GM10266 (cell line): ENCODE measurements at regions not wholly inside any gene's neighbourhood (a gene's known extent, or its start where the extent isn't known, plus 50 kb on each side); places are given as distances from the start of the nearest gene placed in this dataset.
"Not testable (repeated sequence)": the region's sequence is repeated elsewhere in the genome, so short reads cannot be mapped to it uniquely, and the experiment has no call there.

Source experiments
- DNase-seq: peaks from one replicate; pipeline ENCODE4 v3.0.0; 2012; ENCODE audit errors: extremely low spot score
- CTCF ChIP-seq: IDR thresholded peaks from 2 replicates; pipeline ENCODE4 v1.5.1; 2012; ENCODE audit warnings: mild to moderate bottlenecking, low read depth; ENCODE audit not compliant: control insufficient read depth, insufficient read depth; ENCODE audit errors: missing control alignments

DNA sequence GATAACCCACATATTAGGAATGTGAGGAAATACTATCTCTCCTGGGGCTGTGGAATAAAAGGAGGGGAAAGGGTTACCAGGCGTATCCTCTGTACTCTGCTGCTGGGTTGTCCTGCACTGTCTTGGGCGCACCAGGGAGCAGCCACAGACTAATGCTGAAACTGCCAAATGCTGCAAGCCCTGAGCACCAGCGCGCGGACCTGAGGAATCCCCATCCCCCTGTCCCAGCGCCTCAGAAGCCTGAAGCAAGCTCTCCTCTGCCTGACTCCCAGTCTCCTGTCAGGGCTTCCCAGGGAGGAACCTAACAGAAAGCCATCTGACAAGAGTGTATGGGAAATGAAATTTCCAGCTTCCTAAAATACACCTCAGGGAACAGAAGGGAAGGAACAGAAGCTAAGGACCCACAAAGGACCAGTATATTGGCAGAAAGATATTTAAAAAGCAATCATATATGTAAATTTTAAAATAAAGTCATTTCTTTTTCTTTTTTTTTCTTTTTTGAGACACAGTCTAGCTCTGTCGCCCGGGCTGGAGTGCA, 158.3 kb upstream of the C2CD4B start:
- TF ChIP-seq CTCF = no peak
- DNase-seq = no peak

DNA sequence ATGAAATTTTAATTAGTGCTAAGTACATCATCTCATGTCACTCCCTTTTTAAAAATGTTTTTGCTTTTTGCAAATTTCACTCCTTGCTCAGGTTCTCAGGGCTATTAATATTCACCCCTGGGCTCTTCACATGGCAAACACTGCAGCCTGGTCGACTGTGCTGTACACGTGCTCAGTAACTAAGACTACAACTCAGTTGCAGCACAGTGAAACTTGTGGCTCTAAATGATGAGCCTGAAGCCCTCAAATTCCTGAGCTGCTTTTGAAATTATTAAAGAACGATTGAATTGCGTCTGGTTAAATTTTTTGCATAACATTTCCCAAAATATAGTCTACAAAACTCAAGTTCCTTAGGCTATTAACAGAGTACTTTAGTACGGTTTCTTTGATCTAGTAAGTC, 159.3 kb upstream of the C2CD4B start:
- TF ChIP-seq CTCF = no peak
- DNase-seq = no peak

DNA sequence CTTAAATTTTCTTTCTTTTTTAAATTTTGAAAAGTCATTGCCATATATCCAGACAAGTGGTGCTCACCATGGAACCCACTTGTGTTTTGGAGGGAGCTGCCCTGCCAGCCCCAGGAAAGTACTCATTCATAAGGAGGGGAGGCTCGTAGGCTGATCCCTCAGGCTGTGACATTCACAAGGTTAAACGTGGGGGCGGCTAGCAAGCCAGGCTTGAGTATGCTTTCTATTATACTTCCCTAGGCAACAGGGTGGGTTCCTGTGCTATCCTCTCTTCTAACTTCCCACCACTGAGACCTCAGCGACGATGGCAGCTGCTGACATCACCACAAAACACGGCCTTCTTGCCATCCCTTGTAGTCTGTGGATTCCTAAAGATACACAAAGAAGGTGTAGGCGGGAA, 160.5 kb upstream of the C2CD4B start:
- no peak for DNase-seq
- TF ChIP-seq CTCF = no peak

GRCh38 chr15:62326460-62327011, 161.5 kb upstream of the C2CD4B start:
- TF ChIP-seq CTCF = no peak

GRCh38 chr15:62327406-62327805, 162.3 kb upstream of the C2CD4B start:
- no peak for TF ChIP-seq CTCF
- DNase-seq = no peak

More at GRCh38 chr15:62326460-62327011, 161.5 kb upstream of the C2CD4B start:
- DNase-seq = no peak

DNA sequence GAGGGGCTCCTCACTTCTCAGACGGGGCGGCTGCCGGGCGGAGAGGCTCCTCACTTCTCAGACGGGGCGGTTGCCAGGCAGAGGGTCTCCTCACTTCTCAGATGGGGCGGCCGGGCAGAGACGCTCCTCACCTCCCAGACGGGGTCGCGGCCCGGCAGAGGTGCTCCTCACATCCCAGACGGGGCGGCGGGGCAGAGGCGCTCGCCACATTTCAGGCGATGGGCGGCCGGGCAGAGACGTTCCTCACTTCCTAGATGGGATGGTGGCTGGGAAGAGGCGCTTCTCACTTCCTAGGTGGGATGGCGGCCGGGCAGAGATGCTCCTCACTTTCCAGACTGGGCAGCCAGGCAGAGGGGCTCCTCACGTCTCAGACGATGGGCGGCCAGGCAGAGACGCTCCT, 167.4 kb upstream of the C2CD4B start:
- DNase-seq = not testable (repeated sequence)

GRCh38 chr15:62334536-62334935, 169.5 kb upstream of the C2CD4B start:
- TF ChIP-seq CTCF = no peak
- DNase-seq = no peak

GRCh38 chr15:62337934-62338333, 172.8 kb upstream of the C2CD4B start:
- no peak for TF ChIP-seq CTCF

More at GRCh38 chr15:62337934-62338333, 172.8 kb upstream of the C2CD4B start:
- no peak for DNase-seq
